ENCODE measurements at regions not wholly inside any gene's neighbourhood (a gene's known extent, or its start where the extent isn't known, plus 50 kb on each side); places are given as distances from the start of the nearest gene placed in this dataset.

- H3K27me3 ChIP-seq (ENCODE audit: control insufficient read depth in 1 of 2, insufficient read depth in 2 of 2, low read length in 2 of 2): no peaks in the 10 kb centered on the region
- no peaks in the 10 kb centered on the region for H4K20me1 ChIP-seq (ENCODE audit: insufficient read depth, low read length)
- 0 out of 2 replicates have a peak overlapping the region, but pooled peaks have one; percentile 2 for H3K9ac ChIP-seq (ENCODE audit: insufficient read depth, low read depth, low read length)
- ChIA-PET CTCF (ENCODE audit: low intra/inter-chr PET ratio, low total read pairs) (no interaction called here), POLR2A (no interaction called here)
- peak; percentile 77 for DNase-seq (ENCODE audit: low spot score)
- no peaks in the 10 kb centered on the region for H3K9me3 ChIP-seq (ENCODE audit: low read length)
- no peak overlapping the region for H3K27ac ChIP-seq (ENCODE audit: extremely low read length, insufficient read depth, low read length)
- in situ Hi-C loops (cut with HindIII; ENCODE audit: extremely low pct_ligation_motif_present, low pct_unique_long_range_greater_than_20kb): no loop called here
- intact Hi-C loops (cut with micrococcal nuclease; ENCODE audit: unreplicated experiment): no loop called here
- peak; percentile 65 for ATAC-seq
- no peak overlapping the region for H2AFZ ChIP-seq (ENCODE audit: low read length)
- FAIRE-seq: no peak
- H3K36me3 ChIP-seq (replicated peaks in 1 of 2; ENCODE audit: control insufficient read depth in 1 of 2, insufficient read depth in 2 of 2, low read length in 2 of 2): no peaks in the 10 kb centered on the region
- H3K4me3 ChIP-seq (replicated peaks in 1 of 3; ENCODE audit: insufficient read depth in 1 of 3, low read depth in 2 of 3, low read length in 3 of 3): no peak overlapping the region
- H3K4me1 ChIP-seq (ENCODE audit: insufficient read depth, low read length): peaks cover 43% of the 10 kb centered on the region
- no peaks in the 10 kb centered on the region for H3K79me2 ChIP-seq (ENCODE audit: insufficient read depth, low read length)
- peak overlapping the region; percentile 46 for H3K4me2 ChIP-seq (ENCODE audit: low read depth, low read length)
- WGBS (ENCODE audit: low lambda C conversion rate): 59% methylated on average over 14 of the region's 15 CpGs
- BruUV-seq (replicated peaks): TSS peak; percentile 79
- 0 out of 2 replicates have a peak, but pooled peaks have one; percentile 44 for TF ChIP-seq HNRNPL (IDR thresholded peaks at IDR 0.05; ENCODE audit: low read depth, low read length)
- no peak for TF ChIP-seq RCOR2 (CRISPR knock-in tag; IDR thresholded peaks at IDR 0.05)
- TF ChIP-seq, protein P1, sequence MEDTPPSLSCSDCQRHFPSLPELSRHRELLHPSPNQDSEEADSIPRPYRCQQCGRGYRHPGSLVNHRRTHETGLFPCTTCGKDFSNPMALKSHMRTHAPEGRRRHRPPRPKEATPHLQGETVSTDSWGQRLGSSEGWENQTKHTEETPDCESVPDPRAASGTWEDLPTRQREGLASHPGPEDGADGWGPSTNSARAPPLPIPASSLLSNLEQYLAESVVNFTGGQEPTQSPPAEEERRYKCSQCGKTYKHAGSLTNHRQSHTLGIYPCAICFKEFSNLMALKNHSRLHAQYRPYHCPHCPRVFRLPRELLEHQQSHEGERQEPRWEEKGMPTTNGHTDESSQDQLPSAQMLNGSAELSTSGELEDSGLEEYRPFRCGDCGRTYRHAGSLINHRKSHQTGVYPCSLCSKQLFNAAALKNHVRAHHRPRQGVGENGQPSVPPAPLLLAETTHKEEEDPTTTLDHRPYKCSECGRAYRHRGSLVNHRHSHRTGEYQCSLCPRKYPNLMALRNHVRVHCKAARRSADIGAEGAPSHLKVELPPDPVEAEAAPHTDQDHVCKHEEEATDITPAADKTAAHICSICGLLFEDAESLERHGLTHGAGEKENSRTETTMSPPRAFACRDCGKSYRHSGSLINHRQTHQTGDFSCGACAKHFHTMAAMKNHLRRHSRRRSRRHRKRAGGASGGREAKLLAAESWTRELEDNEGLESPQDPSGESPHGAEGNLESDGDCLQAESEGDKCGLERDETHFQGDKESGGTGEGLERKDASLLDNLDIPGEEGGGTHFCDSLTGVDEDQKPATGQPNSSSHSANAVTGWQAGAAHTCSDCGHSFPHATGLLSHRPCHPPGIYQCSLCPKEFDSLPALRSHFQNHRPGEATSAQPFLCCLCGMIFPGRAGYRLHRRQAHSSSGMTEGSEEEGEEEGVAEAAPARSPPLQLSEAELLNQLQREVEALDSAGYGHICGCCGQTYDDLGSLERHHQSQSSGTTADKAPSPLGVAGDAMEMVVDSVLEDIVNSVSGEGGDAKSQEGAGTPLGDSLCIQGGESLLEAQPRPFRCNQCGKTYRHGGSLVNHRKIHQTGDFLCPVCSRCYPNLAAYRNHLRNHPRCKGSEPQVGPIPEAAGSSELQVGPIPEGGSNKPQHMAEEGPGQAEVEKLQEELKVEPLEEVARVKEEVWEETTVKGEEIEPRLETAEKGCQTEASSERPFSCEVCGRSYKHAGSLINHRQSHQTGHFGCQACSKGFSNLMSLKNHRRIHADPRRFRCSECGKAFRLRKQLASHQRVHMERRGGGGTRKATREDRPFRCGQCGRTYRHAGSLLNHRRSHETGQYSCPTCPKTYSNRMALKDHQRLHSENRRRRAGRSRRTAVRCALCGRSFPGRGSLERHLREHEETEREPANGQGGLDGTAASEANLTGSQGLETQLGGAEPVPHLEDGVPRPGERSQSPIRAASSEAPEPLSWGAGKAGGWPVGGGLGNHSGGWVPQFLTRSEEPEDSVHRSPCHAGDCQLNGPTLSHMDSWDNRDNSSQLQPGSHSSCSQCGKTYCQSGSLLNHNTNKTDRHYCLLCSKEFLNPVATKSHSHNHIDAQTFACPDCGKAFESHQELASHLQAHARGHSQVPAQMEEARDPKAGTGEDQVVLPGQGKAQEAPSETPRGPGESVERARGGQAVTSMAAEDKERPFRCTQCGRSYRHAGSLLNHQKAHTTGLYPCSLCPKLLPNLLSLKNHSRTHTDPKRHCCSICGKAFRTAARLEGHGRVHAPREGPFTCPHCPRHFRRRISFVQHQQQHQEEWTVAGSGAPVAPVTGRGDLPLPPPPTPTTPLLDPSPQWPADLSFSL (CRISPR knock-in tag; IDR thresholded peaks at IDR 0.05): 0 out of 2 replicates have a peak, but pooled peaks have one; percentile 21
- peak; percentile 35; the same call in 1 of the 2 replicates for TF ChIP-seq BHLHE40 (IDR thresholded peaks at IDR 0.05; ENCODE audit: low read length)
- TF ChIP-seq, protein P2, sequence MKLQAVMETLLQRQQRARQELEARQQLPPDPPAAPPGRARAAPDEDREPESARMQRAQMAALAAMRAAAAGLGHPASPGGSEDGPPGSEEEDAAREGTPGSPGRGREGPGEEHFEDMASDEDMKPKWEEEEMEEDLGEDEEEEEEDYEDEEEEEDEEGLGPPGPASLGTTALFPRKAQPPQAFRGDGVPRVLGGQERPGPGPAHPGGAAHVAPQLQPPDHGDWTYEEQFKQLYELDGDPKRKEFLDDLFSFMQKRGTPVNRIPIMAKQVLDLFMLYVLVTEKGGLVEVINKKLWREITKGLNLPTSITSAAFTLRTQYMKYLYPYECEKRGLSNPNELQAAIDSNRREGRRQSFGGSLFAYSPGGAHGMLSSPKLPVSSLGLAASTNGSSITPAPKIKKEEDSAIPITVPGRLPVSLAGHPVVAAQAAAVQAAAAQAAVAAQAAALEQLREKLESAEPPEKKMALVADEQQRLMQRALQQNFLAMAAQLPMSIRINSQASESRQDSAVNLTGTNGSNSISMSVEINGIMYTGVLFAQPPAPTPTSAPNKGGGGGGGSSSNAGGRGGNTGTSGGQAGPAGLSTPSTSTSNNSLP (IDR thresholded peaks at IDR 0.05; ENCODE audit: low read depth, low read length): no peak
- peak; percentile 53; the same call in 1 of the 2 replicates for TF ChIP-seq SOX5 (CRISPR knock-in tag; IDR thresholded peaks at IDR 0.05; ENCODE audit: borderline replicate concordance)
- no peak for TF ChIP-seq ZNF777 (CRISPR knock-in tag; IDR thresholded peaks at IDR 0.05)
- no peak for TF ChIP-seq SOX6 (IDR thresholded peaks at IDR 0.05)
- peak; percentile 44; the same call in 1 of the 2 replicates for TF ChIP-seq SOX6 (CRISPR knock-in tag; IDR thresholded peaks at IDR 0.05)
- peak; percentile 34; the same call in 1 of the 2 replicates for TF ChIP-seq TFAP4 (IDR thresholded peaks at IDR 0.05; ENCODE audit: borderline replicate concordance, low read depth)
- TF ChIP-seq, protein P3, sequence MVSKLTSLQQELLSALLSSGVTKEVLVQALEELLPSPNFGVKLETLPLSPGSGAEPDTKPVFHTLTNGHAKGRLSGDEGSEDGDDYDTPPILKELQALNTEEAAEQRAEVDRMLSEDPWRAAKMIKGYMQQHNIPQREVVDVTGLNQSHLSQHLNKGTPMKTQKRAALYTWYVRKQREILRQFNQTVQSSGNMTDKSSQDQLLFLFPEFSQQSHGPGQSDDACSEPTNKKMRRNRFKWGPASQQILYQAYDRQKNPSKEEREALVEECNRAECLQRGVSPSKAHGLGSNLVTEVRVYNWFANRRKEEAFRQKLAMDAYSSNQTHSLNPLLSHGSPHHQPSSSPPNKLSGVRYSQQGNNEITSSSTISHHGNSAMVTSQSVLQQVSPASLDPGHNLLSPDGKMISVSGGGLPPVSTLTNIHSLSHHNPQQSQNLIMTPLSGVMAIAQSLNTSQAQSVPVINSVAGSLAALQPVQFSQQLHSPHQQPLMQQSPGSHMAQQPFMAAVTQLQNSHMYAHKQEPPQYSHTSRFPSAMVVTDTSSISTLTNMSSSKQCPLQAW (CRISPR knock-in tag; IDR thresholded peaks at IDR 0.05): no peak
- peak; percentile 57 for TF ChIP-seq ASH2L (IDR thresholded peaks at IDR 0.05; ENCODE audit: insufficient read length, low read depth, low read length)
Observed at GRCh38 chr16:27718201-27719105, 168.5 kb downstream of the KATNIP start.

Measured in HepG2 (cell line).